NCI-H1048 (cell line): ENCODE measurements at regions not wholly inside any gene's neighbourhood (a gene's known extent, or its start where the extent isn't known, plus 50 kb on each side); places are given as distances from the start of the nearest gene placed in this dataset.

Experiments used
- DNase-seq: peaks from one replicate; lab custom pipeline; 2025; lab: John Stamatoyannopoulos, UW

DNA sequence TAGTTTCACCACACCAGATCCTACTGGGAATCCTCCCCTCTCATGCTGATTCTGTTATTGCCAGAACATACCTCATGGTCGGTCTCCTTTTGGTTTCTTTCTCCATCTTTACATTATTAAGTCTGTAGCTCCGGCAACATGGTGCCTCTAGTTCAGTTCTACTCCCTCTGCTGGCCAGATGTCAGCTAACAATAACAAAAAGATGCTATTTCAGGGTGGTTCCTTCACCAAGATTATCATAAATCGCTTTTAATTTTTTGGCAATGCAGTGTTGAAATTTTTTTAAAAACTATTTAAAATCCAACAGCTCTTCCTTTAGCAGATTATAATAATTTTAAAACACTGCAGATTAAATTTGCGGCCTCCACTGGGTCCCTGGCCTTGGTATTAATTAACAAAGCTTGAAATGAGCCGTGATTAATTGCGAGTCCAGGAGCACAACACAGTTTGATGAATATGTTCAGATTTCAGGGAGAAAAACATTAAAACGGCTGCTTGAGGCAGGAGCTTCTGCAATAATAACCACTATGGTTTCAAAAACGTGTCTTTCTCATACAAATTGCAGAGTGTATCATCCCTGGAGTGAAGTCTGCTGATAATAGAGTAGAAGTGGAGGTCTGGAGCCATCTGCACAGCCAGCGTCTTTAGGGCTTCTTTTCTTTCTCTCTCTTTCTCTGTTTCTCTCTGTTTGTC lies 492.9 kb upstream of the KIRREL3 start:
- DNase-seq, result no peak

DNA sequence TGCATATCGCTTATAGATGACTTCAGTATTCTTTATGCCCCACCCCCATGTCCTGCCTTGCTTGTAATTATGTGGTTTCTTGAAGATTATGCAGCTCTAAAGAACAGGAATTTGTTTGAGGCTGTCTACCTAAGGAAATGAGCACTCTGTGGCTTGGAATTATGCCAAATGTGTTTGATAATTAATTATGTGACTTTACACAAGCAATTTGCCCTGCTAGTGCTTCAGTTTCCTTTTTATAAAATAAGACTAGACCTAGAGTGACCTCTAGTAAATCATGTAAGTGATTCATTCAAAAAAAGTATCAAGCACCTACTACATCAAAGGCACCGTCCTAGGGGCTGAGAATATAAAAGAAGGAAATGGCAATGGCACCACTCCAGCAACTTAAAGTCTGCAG lies 491.5 kb upstream of the KIRREL3 start:
- DNase-seq, result no peak

DNA sequence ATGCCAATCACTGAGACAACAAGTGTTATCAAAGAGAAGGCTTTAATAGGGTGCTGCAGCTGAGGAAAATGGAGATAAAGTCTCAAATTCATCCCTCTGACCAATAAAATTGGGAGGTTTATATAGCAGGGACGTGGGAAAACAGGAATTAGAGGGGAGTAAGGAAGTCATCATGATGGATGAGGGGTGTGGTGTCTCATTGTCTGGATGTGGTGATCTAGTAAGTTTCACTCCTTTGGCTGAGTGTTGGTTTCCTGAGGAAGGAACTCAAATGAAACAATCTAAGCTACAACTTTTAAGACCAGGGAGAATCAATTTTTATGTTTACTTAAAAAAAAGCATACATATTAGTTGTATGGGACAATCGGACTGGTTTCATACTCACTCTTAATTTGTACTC lies 491.0 kb upstream of the KIRREL3 start:
- no peak for DNase-seq

DNA sequence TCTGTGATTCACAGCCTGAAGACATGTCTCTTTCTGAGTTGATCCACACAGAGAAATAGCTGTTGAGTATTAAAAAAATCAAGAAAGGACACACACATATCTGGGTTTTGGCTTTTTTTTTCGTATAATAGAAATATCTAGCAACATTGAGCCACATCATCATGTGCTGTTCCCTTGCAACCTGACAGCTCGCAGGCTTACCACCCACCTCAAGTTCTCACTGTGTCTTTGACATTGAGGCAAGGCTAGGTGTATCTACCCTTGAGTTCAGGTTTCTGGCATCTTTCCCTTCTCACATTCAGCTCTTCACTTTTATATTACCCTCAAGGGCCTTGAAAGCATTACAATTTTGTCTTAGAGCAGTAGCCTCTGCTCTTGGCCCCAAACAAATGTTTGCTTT lies 490.3 kb upstream of the KIRREL3 start:
- no peak for DNase-seq

DNA sequence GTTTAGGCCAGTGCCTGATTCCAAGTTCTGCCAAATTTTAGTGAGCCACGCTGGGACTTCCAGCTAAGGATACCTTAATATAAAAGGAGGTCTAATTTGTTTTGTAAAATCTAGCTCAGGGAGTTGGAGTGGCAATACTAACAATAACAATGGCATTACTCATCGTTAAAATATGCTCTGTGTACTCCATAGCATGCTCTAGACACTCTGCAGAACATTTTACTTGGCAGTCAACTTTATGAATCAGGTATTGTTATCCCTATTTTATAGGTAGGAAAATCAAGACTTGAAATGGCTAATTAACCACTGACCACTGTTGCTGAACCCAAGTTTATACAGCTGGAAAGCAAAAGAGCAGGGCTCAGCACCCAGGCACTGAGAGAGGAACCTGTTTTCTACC lies 485.0 kb upstream of the KIRREL3 start:
- no peak for DNase-seq

DNA sequence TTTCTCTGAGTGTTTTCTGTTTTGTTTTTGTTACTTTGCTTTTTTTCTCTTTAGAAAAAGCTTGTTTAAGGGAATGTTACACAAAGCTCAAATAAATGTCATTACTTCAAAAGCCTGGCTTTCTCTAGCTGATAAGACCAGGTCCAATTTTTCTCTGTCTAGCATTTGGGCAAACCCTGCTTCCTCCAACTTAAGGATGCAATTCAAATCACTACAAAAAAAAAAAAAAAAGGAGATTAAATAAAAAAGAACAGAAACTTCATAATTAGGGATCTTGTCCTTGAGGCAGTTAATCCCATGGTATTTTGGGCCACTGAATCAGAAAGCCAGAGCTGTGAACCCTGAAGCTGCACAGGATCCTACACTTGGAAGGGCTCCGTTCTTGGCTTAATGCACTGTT lies 480.8 kb upstream of the KIRREL3 start:
- no peak for DNase-seq

DNA sequence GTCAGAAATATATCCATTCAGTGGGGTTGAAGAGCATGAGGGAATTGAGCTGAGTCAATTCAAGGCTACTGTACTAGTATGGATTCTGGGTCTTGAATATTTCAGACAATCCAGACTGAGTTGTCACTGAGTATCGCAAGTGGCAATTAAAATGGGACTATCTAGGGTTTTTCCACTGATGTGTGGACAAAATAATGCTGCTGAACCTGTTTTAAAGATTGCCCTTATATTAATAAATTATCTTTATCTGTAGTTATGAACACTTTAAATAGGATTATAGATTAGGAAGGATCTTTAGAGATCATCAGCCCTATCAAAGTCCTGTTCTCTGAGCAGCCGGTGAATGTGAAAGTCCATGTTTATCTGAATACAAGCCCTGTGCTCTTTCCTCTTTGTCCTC lies 478.3 kb upstream of the KIRREL3 start:
- DNase-seq, result no peak

DNA sequence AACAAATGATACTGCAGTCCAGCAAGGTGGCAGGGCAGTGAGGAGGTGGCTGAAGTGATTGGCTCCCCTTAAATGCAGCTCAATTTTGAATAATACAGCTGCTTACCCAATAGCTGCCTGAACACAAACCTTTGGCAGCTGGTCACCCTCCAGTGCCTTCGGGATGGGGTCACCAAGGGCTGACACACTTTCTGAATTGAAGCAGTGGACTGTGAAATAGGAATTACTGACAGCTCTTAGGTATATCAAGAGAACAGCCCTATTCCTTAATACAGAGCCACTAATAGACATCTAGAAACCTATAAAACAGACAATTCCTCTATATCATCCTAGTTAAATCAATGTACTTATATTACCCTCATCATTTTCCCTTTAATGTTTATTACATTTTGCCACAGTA lies 474.2 kb upstream of the KIRREL3 start:
- DNase-seq, result no peak

DNA sequence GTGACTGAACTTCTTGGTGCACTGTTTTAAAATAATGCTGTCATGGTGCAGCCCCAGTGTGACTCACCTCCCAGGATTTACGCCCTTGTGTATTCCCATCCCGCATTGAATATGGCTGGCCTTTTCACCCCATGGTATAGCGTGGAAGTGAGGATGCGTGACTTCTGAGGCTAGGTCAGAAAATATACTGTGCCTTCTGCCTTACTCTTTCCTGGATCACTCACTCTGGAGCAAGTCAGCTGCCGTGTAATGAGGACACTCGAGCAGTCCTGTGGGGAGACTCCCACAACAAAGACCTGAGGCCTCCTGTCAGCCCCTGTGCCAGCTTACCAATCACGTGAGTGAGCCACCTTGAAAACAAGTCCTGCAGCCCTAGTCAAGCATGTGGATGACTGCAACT lies 471.9 kb upstream of the KIRREL3 start:
- DNase-seq, result no peak

DNA sequence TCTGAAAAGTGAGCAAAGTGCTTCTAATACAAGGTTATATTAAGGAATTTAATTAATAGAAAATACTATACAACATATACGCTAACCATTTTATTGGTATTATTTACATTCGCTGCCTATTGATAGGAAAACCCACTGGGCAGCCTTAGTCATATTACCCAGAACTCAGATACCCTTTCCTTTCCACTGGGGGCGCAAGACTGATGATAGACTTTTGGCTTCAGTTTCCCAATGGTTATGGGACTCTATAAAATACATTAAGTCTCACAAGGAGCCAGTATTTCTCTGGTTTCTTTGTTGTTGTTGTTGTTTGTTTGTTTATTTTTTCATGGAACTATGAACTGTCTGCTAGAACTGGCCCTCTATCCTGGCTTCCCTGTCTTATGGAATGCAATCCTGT lies 471.1 kb upstream of the KIRREL3 start:
- DNase-seq, result no peak

DNA sequence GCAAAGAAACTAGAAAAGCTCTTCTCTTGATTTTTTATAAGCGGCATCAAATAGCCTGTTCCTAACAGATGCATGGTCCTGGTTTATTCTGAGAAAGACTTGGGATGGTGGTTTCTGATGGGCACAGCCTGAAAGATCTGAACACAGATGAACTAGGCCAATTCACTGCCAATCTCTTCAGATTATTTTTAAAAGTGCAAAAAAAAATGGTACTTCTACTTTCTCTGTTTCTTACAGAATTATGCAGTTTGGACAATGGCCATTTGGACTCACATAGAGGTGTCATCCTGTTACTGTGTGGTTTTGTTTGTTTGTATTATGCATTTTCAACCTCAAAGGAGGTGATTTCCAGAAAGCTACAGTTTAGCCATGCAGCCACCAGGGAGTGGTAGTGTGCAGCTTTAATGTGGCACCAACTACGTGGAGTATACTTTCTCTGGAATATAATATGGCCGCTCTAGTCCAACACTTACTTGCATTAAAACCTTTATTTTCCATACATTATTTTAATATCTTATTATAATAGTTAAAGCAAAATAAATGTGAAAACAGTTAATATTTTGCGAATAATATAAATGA lies 469.8 kb upstream of the KIRREL3 start:
- no peak for DNase-seq

DNA sequence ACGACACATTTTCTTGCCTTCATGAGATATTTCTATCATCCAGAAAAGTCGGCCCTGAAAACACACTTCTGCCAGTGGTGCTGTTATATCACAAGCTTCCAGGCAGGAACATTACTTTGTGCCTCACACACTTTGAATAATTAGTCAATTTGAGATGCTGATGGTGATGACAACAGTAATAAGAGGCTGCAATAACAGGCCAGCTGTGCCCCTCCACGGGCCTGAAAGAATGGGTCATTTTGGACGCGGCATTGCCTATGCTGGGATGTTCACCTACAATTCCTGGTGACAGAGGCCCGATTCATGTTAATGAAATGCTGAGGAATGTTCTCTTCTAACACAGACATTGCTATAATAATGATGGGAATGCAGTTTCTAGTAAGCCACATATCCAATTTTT lies 463.8 kb upstream of the KIRREL3 start:
- DNase-seq, result no peak

DNA sequence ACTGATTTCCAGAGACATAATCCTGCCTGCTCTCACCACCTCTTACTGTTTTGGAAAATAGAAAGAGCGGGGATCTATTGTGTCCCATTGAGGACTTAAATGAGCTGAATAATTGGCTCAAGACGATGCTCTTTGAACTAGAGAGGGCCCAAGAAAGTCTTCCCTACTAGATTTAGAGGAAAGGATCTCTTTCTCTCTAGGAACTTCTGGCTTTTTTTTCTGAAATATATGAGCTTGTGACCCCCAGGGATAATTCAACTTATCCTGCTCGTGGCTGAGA lies 461.4 kb upstream of the KIRREL3 start:
- DNase-seq, result no peak

DNA sequence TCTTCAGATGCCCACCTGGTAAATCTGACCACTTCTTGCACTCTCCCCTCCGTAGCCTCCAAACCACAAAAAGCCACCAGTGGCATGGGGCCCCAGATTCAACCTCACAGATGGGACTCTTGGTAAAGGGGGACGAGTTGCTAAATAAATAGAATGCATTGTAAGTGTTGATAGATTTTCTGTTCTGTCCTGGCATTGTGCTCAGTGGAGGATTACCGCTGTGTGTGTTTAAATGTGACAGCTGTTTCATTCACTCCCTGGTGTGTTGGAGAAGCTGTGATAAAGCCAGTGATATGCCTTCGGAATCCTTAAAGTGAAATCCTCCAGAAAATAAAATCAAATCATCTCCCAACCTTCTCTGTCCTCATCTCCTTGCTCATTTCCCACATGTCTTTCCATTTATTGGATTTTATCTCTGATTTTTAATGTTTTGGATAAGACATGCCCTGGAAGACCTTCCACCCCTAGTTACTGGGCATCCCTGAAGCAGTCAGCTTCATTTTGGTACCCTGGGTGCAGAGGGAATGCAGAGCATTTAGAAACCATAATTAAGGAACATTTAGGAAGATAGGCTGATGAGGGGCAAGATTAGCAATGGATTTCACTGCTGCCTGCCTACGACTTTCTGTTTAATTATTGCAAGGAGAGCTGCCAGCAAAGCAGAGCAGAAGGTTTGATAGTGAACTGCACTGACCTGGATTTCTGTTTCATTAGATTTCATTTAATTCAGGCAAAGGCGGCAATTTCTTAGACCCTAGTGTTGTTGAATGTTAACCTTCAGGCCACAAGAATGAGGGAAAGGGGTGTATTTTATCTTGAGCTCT lies 460.9 kb upstream of the KIRREL3 start:
- no peak for DNase-seq

DNA sequence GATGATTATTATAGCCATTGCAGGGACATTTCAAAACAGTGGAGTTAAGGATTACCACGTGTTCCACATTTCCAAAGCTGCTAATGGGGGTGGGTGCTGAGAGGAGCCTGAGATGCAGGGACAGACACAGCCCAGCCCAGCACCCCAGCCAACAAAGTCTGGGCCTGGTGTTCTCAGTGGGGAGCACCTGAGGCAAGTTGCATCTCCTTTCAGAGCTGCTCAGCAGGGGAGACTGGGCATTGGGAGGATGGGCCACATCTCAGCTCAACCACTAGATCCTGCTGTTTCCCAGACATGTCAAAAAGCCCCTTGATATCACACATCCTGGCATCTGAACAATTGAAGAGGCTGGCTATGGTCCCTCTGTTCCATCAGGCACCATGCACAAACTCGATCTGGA lies 458.0 kb upstream of the KIRREL3 start:
- DNase-seq, result no peak

DNA sequence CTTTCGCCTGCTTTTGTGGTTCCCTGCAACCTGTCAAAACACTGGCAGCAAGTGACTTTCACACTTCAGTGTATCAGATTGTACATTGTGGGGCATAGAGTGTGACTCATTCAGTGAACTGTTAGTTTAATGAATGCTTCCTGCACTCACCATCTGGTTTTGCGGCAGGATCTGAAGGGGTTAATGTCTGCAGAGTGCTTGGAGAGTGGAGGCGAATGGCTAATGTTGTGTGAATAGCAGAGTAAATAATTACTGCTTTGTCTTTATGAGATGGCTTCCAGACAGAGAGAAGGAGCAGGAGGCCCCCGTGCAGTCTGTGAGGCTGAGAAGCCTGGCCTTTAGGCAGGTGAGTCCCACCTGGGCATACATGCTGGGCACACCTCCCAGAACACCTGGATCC lies 454.3 kb upstream of the KIRREL3 start:
- DNase-seq, result no peak

DNA sequence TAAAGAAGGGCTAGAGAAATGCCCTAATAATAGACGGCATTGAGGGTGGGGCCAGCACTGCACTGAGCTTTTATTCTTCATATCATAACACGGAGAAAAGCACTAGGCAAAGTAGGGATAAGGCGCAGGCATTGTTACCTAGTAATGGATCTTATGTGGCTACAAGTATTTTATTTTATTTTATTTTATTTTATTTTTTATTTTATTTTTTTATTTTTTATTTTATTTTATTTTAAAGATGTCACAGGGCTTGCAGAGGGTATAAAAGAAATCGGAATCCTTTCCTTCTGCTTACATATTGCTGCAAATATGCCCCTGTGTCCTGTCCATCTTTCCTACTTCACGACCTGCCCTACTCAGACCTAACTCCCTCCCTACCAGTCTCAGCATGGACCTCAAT lies 452.0 kb upstream of the KIRREL3 start:
- DNase-seq, result no peak

DNA sequence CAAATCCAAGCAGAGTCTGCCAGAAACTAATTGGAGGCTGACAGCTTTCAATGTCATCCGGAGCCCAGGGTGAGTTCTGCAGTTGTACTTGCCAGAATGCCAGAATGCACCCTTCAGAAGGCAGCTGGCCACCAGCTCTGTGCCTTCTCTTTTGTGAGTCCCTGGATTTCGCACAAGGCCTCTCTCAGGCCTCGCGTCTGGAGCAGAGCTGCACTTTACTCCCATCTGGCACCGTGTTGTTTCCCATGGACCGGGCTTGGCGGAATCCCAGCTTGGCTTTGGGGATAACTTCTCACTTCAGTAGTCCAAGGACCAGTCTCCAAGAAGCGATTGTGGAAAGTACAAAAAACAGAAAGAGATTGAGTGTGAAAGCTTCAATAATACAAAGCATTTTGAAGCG lies 451.3 kb upstream of the KIRREL3 start:
- DNase-seq, result no peak

DNA sequence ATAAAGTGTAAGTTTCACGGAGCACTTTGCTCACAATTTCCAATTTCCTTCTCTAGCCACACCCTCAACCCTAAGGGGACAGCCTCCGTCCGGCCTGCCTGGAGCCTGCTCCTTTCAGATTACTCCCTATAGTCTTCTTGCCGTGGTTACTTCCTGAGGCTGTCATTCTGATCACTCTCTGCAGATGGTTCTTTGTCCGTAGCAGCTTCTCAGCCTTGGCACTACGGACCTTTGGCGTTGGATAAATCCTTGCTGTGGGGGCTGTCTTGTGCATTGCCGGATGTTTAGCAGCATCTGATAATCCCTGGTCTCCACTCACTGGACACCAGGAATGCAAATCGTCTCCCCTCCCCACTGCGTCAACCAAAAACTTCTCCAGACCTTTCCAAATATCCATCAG lies 447.5 kb upstream of the KIRREL3 start:
- no peak for DNase-seq

DNA sequence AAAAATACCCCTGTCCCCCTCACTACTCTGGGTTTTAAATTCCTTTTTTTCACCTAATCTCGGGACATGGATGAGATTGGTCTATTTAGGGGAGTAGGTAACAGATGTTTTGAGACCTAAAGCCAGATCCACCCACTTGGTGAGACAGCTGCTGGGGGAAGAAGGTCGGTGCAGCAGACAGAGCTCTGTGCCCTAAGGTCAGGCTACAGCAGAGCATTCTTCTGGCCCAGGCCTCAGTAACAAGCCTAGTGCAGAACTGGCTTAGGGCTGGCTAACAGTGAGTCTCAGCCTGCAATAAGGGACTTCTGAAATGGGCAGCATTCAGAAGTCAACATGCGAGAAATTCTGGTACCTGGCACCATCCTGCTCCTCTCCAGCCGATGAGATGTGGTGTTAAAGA lies 444.9 kb upstream of the KIRREL3 start:
- no peak for DNase-seq

DNA sequence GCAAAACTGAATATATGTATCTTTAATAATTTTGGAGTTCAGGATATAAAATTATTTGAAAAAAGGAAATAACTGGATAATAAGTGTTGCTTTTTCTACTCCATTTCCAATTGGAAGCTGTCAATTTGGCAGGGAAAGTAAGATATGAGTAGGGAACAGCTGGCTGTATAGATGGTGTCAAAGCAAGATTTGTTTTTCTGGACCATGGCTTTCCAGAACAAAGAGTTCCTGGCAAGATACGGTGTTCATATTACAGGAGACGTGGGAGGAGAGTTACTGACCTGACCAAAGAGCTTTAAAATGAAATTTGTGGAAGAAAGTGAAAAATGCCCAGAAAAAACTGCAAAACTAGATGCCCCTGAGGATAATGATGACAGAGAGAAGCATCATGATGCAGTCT lies 442.7 kb upstream of the KIRREL3 start:
- no peak for DNase-seq

DNA sequence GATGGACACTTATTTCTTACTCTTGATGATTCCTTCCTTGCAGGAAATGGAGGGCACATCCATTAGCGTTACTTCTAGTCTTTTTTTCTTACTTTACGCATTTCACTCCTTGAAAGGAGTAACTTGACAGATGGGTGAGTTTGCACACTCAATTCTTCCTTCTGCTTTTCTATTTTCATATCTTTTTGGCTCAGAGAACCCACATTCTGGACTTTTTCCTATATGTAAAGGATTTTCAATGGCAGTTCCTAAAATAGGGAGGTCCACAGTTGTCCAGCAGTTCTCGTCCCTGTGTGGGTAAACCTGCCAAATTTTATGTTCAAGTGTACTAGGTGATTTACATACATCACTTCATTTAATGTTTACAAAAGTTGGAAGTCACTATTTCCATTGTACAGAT lies 440.0 kb upstream of the KIRREL3 start:
- DNase-seq, result no peak

DNA sequence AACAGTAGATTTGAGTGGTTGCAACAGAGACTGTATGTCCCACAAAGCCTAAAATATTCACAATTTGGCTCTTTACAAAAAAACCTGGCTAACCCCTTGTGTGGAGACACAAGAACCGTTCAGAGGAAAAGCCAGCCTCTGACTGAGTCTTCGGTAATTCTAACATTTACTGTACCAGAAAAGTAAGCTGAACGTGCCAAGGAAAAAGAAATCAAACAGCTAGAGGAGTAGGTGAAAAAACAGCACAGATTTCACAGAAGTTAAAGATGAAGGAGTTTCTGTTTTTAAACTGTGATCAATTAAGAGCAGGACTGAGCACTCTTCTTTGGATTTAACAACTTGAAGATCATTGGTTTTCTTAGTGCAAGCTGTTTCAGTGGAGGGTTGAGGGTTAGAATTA lies 424.7 kb upstream of the KIRREL3 start:
- no peak for DNase-seq

DNA sequence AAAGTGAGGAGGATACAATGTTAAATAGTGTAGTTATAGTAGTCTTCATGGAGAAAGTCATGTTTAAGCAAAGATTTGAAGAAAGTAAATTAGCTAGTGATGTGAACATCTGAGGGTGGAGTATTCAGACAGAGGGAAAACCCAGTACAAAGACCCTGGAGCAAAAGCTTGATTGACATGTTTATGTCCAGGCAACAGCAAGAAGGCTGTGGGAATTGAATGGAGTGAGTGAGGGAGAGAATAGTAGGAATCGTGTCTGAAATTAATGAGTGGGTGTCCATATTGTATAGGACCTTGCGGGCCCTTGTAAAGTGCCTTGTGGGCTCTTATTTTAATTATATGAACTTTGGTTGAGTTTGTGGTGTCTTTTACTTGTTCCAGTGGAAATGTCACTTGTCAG lies 424.1 kb upstream of the KIRREL3 start:
- no peak for DNase-seq
